GM18517 (cell line): ENCODE measurements at regions not wholly inside any gene's neighbourhood (a gene's known extent, or its start where the extent isn't known, plus 50 kb on each side); places are given as distances from the start of the nearest gene placed in this dataset.

Experiments used
- ATAC-seq: cut with Tn5 transposase; IDR thresholded peaks from one replicate; pipeline ENCODE4 v1.9.1; 2021; ENCODE audit warnings: mild to moderate bottlenecking, moderate library complexity; ENCODE audit not compliant: unreplicated experiment

GRCh38 chr13:99862244-99862643, 109.3 kb downstream of the ZIC5 start:
- no peak for ATAC-seq

- no peak for ATAC-seq
Measured at GRCh38 chr13:99861771-99862170, 109.8 kb downstream of the ZIC5 start.

DNA sequence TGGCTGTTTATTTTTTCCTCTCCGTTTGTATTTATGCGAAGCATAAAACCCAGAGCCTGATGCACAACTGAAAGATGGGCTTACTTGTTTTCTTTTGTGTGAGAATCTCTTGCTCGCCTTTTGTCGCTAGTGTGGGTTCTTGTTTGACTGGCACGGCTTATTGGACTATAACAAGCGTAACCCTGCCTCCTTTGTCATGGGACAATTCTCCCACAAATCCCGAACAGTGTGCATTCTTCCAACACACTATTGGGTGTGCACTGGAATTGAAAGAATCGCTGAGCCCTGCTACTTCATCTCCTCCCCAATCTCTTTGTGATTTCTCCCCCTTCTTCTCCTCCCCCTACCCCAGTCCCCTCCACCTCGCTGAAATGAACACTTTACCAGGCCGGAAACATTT, 110.8 kb downstream of the ZIC5 start:
- ATAC-seq = no peak

GRCh38 chr13:99859178-99860177, 112.1 kb downstream of the ZIC5 start:
- ATAC-seq = peak; percentile 76

DNA sequence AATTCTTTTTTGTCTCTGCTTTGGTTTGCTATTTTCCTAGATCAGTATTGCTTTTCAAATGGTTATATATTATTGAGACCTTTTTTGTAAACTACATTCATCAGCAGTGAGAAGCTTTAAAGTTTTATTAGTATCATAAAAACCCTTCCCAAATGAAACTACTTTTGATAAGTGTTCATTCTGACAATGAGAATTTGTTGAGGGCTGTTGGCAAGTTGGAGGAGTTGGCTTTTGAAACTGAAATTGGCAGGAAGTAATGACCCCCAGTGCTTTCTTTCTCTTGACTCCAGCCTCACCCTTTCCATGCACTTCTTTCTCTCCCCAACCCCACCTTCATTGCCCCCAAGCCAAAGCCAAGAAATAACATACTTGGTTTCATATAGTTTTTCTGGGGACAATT, 113.8 kb downstream of the ZIC5 start:
- ATAC-seq = no peak

DNA sequence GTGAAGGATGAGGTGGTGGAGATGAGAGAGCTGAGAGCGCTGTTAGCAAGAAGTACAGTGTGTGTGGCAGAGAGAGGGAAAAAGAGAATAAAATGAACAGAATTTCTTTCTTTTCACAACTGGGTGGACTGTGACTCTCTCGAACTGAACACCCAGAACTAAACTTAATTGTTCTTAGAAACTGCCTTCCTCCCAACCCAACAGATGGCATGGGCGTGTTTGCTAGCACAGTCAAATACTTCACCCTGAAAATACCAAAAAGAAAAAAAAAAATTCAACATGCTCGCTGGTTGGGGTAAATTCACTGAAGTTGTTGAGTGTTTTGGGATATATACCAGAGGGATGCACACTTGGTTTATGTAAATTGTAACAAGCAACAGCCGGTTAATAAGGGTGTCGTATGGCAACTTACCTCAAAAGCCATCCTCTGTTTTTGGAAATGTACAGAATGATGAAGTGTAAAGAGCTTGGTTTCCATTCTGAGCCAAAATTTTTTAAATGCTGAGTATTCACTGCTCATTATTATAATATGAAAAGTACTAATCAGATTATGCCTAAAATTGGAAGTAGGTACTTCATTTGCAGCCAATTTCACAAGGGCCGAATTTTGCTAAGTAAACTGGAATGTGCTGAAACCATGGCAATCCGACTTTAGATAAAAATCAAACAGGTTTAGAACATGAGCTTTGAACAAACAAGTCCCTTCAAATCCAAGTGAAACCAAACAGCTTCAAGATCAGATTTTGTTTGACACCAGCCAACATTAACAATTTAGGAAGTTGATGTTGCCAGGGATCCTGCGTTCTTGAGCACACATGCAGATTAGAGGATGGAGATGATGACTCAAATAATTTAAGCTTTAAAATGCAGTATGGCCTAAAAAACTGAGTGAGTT, 115.8 kb downstream of the ZIC5 start:
- ATAC-seq = no peak

- ATAC-seq = no peak
Measured at GRCh38 chr13:99854366-99854765, 117.2 kb downstream of the ZIC5 start.

DNA sequence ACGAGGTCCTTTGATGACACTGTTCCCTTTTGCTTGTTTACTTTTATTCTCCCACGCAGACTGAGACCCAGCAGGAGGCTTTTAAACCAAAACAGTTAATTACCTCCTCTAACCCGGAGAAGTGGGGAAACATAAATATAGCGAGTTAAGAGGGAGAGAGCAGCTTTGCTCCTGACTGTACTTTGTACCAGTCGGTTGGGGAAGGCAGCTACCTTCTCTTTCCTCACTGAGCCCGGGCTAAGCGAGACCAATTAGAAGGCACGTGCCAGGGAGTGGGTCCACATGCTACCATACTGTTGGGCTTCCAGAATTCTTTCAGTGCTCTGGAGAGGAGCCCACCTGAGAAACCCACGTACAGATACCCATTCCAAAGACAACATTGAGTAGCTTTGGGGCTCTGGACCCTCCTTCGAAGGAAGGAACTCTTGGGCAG, 124.2 kb downstream of the ZIC5 start:
- no peak for ATAC-seq

DNA sequence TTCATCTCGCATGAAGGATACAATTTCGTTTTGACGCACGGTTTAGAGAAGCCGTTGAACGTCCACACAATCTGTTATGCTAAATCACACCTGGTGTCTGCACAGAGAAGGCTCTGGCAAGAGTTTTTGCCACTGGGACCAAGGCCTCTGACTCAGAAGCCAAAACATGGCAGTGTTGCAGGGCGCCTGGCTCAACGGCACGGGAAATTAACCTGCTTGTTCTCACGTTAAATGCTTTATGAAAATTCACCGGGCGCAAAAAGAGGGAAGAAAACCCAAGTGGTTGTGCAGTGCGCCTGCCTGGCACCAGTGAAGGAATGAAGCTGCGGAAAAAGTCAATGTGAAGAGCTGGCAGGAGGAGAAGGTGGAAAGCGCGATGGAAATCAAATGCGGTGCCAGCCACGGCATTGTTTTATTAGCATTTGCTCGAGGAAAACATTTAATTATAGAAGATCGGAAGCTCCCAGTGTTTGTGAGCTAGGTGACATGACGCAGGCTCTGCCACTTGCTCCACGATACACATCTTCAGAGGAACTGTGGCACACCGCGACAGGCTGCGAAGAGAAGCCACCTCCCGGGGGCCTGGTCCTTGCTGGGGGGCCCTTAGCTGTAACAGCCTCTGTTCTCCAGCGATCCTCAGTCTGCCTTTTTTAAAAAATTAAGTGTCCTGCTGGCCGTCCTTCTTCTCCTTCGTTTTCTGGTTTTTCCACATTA, 126.2 kb downstream of the ZIC5 start:
- no peak for ATAC-seq

DNA sequence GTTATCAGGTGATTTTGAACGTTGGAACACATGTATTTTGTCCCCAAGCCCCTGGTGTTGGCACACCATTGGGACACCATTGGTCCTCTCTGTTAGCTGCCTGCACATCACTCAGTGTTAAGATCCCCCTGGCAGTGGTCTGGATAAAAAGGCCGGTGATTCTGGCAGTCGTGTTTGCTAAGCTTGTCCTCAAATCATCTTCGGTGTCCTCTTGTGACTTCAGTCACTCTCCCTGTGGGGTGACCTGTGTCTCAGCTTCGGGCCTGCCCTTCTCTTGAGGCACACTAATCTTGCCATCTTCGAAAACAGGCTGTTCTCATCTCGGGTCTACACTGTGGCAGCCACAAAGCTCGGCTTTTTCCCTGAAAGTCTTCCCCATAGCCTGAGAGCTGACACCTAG, 127.1 kb downstream of the ZIC5 start:
- ATAC-seq = no peak

GRCh38 chr13:99843872-99844271, 127.7 kb downstream of the ZIC5 start:
- no peak for ATAC-seq

- ATAC-seq = no peak
Measured at GRCh38 chr13:99842405-99842804, 129.2 kb downstream of the ZIC5 start.

DNA sequence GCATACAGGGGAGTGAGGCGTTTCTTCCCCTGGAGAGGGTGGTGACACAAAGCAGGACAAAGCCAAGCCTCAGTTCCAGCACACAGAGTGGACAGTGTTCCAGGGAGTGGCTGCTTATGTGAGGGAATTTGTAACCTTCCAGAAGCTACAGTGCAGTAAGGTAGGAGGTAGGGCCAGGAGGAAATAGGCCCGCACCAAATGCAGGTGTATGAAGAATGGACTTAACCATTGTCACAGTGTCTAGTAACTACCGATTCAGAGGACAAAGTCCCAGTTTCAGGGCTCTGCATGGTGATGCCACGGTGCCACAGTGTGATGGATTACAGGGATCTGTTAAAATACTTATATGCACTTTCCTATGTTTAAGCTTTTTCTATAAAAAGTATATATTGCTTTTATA, 135.3 kb downstream of the ZIC5 start:
- ATAC-seq = no peak

- no peak for ATAC-seq
Measured at GRCh38 chr13:99835442-99835841, 136.1 kb downstream of the ZIC5 start.

GRCh38 chr13:99834246-99834645, 137.3 kb downstream of the ZIC5 start:
- ATAC-seq = no peak

DNA sequence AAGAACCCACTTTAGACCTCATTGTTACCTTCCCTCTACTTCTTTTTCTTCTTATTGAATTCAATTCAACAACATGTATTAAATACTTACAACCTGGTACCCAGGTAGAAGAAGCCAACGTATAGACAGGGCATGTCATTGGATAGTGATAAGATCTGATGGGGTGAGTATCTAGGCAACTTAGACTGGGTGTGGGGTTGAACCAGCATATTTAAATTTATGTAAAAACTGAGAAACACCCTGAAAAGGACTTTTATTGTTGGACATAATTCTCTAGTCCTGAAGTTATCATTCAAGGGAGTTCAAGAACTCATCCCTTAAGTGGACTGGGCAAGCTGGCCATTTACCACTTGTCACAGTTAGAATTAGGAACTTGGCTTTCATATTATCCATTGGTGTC, 139.2 kb downstream of the ZIC5 start:
- no peak for ATAC-seq

DNA sequence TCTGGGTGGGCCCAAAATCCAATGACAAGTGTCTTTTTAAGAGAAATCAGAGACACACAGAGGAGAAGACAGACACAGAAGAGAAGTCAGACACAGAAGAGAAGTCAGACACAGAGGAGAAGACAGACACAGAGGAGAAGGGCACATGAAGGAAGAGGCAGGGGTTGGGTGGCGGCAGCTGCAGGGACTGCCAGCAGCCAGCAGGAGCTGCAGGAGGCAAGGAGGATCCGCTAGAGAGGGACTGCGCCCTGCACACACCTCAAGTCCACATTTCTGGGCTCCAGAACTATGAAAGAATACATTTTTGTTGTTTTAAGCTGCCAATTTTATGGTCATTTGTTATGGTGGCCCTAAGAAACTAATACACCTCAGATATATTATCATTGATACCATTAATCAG, 140.6 kb downstream of the ZIC5 start:
- no peak for ATAC-seq

DNA sequence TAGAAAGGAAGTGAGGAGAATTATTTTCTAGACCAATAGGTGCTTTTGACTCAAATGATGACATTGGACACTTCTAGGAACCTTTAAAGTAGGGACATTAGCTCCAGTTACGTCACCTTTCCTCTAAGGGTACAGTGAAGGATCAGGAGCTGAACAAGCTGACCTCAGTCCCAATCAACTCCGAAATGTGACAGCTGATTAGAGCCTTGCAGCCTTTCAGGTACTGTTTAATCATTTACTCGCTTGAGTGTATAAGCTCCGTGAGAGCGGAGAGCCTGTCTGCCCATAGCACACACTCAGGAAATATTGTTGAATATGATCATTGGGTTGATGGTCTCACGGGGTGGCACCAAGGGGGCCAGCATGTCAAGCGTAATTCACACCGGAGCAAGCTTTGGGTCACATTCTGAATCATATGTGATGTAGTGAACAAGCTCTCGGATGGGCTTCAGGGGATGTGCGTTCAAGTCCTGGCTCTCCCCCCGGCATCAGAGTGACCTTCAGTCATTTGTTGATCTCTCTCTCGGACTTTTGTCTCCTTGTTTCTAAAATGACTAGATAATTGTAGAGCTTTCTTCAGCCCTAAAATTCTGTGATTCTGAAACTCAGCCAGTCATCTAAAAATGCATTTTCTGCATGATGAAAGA, 141.9 kb downstream of the ZIC5 start:
- no peak for ATAC-seq

- ATAC-seq = no peak
Measured at GRCh38 chr13:99829161-99829560, 142.4 kb downstream of the ZIC5 start.

DNA sequence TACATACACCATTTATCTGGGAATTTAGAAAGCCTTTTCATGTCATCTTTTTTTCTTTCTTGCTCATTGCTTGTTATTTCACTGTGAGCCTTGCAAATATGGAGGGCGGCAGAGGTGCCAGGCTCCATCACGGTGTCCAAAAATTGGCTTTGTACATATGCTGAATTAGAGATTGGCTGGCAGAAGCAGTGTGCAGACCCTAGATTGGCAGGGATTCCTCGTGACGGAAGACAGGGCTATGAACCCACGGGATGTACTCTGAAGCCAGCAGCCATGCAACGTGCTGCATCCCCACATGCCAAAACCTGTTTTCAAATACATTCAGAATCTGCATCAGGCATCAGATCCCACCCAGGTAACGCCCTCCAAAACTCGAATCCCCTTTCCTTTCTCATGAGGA, 142.8 kb downstream of the ZIC5 start:
- no peak for ATAC-seq

DNA sequence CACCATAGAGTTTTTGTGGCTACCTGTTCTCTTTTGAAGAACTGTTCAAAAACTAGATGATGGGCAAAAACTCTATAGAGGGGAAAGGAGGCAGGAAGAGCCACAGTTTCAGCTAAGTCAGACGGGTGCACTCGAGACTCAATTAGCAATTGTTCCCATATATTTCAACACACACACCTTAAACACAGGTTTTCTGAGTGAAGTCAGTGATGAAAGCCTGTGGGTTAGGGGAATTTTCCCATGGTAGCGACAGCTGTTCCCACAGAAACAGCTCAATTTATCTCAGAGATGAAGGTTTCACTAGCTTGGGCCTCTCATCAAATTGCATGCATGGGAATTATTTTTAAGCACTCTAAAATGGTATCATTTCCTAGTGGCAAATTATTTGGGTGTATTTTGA, 143.4 kb downstream of the ZIC5 start:
- no peak for ATAC-seq
